ENCODE measurements at regions not wholly inside any gene's neighbourhood (a gene's known extent, or its start where the extent isn't known, plus 50 kb on each side); places are given as distances from the start of the nearest gene placed in this dataset.

DNA sequence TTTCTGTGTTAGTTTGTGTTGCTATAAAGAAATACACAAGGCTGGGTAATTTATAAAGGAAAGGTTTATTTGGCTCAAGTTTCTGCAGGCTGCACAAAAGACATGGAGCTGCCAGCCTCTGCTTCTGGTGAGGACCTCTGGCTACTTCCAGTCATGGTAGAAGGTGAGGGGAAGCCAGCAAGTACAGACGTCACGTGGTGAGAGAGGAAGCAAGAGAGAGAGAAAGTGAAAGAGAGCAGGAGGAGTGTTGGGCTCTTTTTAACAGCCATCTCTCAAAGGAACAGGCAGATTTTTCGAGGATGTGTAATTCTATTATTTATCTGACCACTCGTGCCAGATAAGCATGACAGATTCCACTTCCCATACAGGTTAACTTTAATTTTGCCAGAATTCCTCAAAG is 1199.1 kb downstream of the ADGRL3 start:
- no peaks in the 10 kb centered on the region for H3K27me3 ChIP-seq (ENCODE audit: control insufficient read depth, extremely low read depth, insufficient read depth, low read length)
- H2AFZ ChIP-seq (ENCODE audit: control insufficient read depth, low read length): no peak overlapping the region
- no peaks in the 10 kb centered on the region for H4K20me1 ChIP-seq (ENCODE audit: control insufficient read depth, extremely low read depth, insufficient read depth, low read length)
- H3K9me3 ChIP-seq (ENCODE audit: control insufficient read depth, low read depth, low read length): no peaks in the 10 kb centered on the region
- no peaks in the 10 kb centered on the region for H3K4me1 ChIP-seq (ENCODE audit: control insufficient read depth, extremely low read depth, insufficient read depth, low read length)
- no peaks in the 10 kb centered on the region for H3K36me3 ChIP-seq (ENCODE audit: control insufficient read depth in 2 of 2, extremely low read depth in 1 of 2, insufficient read depth in 2 of 2, low read length in 2 of 2)
- H3K27ac ChIP-seq (ENCODE audit: control insufficient read depth, insufficient read depth, low read length): no peak overlapping the region
- H3K9me1 ChIP-seq (ENCODE audit: control insufficient read depth, extremely low read depth, insufficient read depth, low read length): no peaks in the 10 kb centered on the region
- FAIRE-seq: no peak
- TF ChIP-seq EZH2 (IDR thresholded peaks at IDR 0.05; ENCODE audit: low read length): no peak
- TF ChIP-seq, protein P1, sequence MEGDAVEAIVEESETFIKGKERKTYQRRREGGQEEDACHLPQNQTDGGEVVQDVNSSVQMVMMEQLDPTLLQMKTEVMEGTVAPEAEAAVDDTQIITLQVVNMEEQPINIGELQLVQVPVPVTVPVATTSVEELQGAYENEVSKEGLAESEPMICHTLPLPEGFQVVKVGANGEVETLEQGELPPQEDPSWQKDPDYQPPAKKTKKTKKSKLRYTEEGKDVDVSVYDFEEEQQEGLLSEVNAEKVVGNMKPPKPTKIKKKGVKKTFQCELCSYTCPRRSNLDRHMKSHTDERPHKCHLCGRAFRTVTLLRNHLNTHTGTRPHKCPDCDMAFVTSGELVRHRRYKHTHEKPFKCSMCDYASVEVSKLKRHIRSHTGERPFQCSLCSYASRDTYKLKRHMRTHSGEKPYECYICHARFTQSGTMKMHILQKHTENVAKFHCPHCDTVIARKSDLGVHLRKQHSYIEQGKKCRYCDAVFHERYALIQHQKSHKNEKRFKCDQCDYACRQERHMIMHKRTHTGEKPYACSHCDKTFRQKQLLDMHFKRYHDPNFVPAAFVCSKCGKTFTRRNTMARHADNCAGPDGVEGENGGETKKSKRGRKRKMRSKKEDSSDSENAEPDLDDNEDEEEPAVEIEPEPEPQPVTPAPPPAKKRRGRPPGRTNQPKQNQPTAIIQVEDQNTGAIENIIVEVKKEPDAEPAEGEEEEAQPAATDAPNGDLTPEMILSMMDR (optimal IDR thresholded peaks at IDR 0.05 in 1 of 3, IDR thresholded peaks at IDR 0.05 in 1 of 3, conservative IDR thresholded peaks at IDR 0.05 in 1 of 3; ENCODE audit: extremely low read depth in 1 of 3, insufficient read depth in 2 of 3, low read length in 3 of 3): no peak
- DNase-seq (ENCODE audit: low read depth, low spot score): no peak
- no peak overlapping the region for H3K4me3 ChIP-seq (ENCODE audit: control insufficient read depth in 2 of 3, extremely low read depth in 1 of 3, insufficient read depth in 2 of 3, low read depth in 1 of 3, low read length in 3 of 3)
- H3K4me2 ChIP-seq (ENCODE audit: control insufficient read depth, extremely low read depth, insufficient read depth, low read depth, low read length): no peak overlapping the region
- H3K9ac ChIP-seq (ENCODE audit: control insufficient read depth, extremely low read depth, insufficient read depth, low read length): no peak overlapping the region
- H3K79me2 ChIP-seq (ENCODE audit: control insufficient read depth, insufficient read depth, low read length): no peaks in the 10 kb centered on the region
- dilution Hi-C loops (cut with MboI; ENCODE audit: extremely low pct_ligation_motif_present, low sequenced_read_pairs): no loop called here

DNA sequence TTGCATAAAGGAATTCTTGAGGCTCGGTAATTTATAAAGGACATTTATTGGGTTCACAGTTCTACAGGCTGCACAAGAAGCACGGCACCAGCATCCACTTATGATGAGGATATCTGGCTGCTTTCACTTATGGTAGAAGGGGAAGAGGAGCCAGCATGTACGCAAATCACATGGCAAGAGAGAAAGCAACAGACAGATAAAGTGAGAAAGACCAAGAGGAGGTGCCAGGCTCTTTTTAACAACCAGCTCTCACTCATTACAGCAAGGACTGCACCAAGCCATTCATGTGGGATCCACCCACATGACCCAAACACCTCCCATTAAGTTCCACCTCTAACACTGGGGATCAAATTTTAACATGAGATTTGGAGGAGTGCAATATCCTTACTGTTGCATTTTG is 1198.2 kb downstream of the ADGRL3 start:
- DNase-seq (ENCODE audit: low read depth, low spot score) (no peak), FAIRE-seq (no peak)
- Histone ChIP-seq H3K9me3 (ENCODE audit: control insufficient read depth, low read depth, low read length) (no peaks in the 10 kb centered on the region), H3K9ac (ENCODE audit: control insufficient read depth, extremely low read depth, insufficient read depth, low read length) (no peak overlapping the region), H3K27me3 (ENCODE audit: control insufficient read depth, extremely low read depth, insufficient read depth, low read length) (no peaks in the 10 kb centered on the region), H3K79me2 (ENCODE audit: control insufficient read depth, insufficient read depth, low read length) (no peaks in the 10 kb centered on the region), H3K9me1 (ENCODE audit: control insufficient read depth, extremely low read depth, insufficient read depth, low read length) (no peaks in the 10 kb centered on the region), H3K4me3 (ENCODE audit: control insufficient read depth in 2 of 3, extremely low read depth in 1 of 3, insufficient read depth in 2 of 3, low read depth in 1 of 3, low read length in 3 of 3) (no peak overlapping the region), H4K20me1 (ENCODE audit: control insufficient read depth, extremely low read depth, insufficient read depth, low read length) (no peaks in the 10 kb centered on the region), H3K4me1 (ENCODE audit: control insufficient read depth, extremely low read depth, insufficient read depth, low read length) (no peaks in the 10 kb centered on the region), H3K36me3 (ENCODE audit: control insufficient read depth in 2 of 2, extremely low read depth in 1 of 2, insufficient read depth in 2 of 2, low read length in 2 of 2) (no peaks in the 10 kb centered on the region), H3K4me2 (ENCODE audit: control insufficient read depth, extremely low read depth, insufficient read depth, low read depth, low read length) (no peak overlapping the region), H3K27ac (ENCODE audit: control insufficient read depth, insufficient read depth, low read length) (no peak overlapping the region), H2AFZ (ENCODE audit: control insufficient read depth, low read length) (no peak overlapping the region)
- no peak for TF ChIP-seq EZH2 (IDR thresholded peaks at IDR 0.05; ENCODE audit: low read length)
- TF ChIP-seq, protein P1 (optimal IDR thresholded peaks at IDR 0.05 in 1 of 3, IDR thresholded peaks at IDR 0.05 in 1 of 3, conservative IDR thresholded peaks at IDR 0.05 in 1 of 3; ENCODE audit: extremely low read depth in 1 of 3, insufficient read depth in 2 of 3, low read length in 3 of 3): no peak
- dilution Hi-C loops (cut with MboI; ENCODE audit: extremely low pct_ligation_motif_present, low sequenced_read_pairs): no loop called here

Data from keratinocyte (primary cell).